Activated T-cell treated with anti-CD3 and anti-CD28 coated beads, Interleukin-2, amount 50 U/mL, for 72 hours (primary cell): ENCODE measurements at regions not wholly inside any gene's neighbourhood (a gene's known extent, or its start where the extent isn't known, plus 50 kb on each side); places are given as distances from the start of the nearest gene placed in this dataset.
"Not testable (repeated sequence)": the region's sequence is repeated elsewhere in the genome, so short reads cannot be mapped to it uniquely, and the experiment has no call there.

Experiments
- ATAC-seq, 2 donors: fragments of 150-1000 bp; cut with Tn5 transposase; replicated peaks in 1 of 2; 2 replicates each; pipeline ENCODE4 v1.10.0; 2021; ENCODE audit warnings: moderate library complexity in 2 of 2, mild to moderate bottlenecking in 1 of 2
- DNase-seq, 2 donors: peaks; one replicate each; pipeline ENCODE4 v3.0.0; 2021 to 2022; ENCODE audit warnings: mixed read lengths in 1 of 2
- H3K27ac Mint-ChIP-seq: one replicate; pipeline ENCODE4 v1.8.0; 2022; ENCODE audit warnings: mild to moderate bottlenecking, moderate library complexity, mixed read lengths
- H3K27me3 Mint-ChIP-seq: one replicate; pipeline ENCODE4 v1.8.0; 2022; ENCODE audit warnings: low read depth, mixed read lengths
- H3K36me3 Mint-ChIP-seq, 2 donors: one replicate each; pipeline ENCODE4 v1.8.0; 2022; ENCODE audit warnings: mixed read lengths in 2 of 2, mild to moderate bottlenecking in 1 of 2; ENCODE audit not compliant: insufficient read depth in 2 of 2
- H3K4me1 Mint-ChIP-seq: one replicate; pipeline ENCODE4 v1.8.0; 2022; ENCODE audit warnings: low read depth, mixed read lengths
- H3K4me3 Mint-ChIP-seq, 2 donors: one replicate each; pipeline ENCODE4 v1.8.0; 2022; ENCODE audit warnings: mild to moderate bottlenecking in 2 of 2, mixed read lengths in 2 of 2, moderate library complexity in 2 of 2
- H3K9me3 Mint-ChIP-seq, 2 donors: one replicate each; pipeline ENCODE4 v1.8.0; 2022; ENCODE audit warnings: mixed read lengths in 2 of 2

GRCh38 chr13:81568824-81569223 is 1227.9 kb upstream of the SPRY2 start:
- no peak overlapping the region for H3K27ac Mint-ChIP-seq
- no peak for DNase-seq
- H3K9me3 Mint-ChIP-seq, result peaks cover 4 to 5% of the 10 kb centered on the region in 2 donors
- H3K36me3 Mint-ChIP-seq, result no peaks in the 10 kb centered on the region
- ATAC-seq, result no peak
- no peak overlapping the region for H3K4me3 Mint-ChIP-seq
- H3K4me1 Mint-ChIP-seq, result no peaks in the 10 kb centered on the region
- no peaks in the 10 kb centered on the region for H3K27me3 Mint-ChIP-seq

GRCh38 chr13:81565849-81566248 is 1224.9 kb upstream of the SPRY2 start:
- Mint-ChIP-seq H3K27me3 (no peaks in the 10 kb centered on the region), H3K36me3 (no peaks in the 10 kb centered on the region), H3K9me3 (peaks cover 4 to 14% of the 10 kb centered on the region in 2 donors), H3K27ac (no peak overlapping the region), H3K4me3 (no peak overlapping the region), H3K4me1 (no peaks in the 10 kb centered on the region)
- DNase-seq (no peak), ATAC-seq (no peak)

DNA sequence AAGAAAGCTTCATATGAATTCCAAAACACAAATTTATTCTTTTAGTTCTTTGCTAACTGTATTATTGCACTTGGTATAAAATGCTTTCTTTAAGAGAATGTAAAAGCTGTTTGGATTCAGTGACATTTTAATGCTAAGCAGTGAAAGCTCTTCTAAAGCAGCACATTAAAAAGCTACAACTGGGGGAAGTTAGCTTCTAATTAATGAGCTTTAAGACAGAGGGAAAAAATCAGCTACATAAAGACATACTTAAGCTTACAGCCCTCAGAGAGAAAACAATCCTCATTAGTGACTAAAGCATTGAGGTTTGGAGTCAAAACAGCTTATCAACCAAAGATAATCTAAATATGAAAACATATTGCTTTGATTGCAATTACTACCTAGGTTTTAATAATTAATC is 1222.2 kb upstream of the SPRY2 start:
- H3K9me3 Mint-ChIP-seq, result peaks cover 3 to 14% of the 10 kb centered on the region in 2 donors
- DNase-seq (no peak), ATAC-seq (no peak)
- H3K4me1 Mint-ChIP-seq, result no peaks in the 10 kb centered on the region
- no peak overlapping the region for H3K27ac Mint-ChIP-seq
- no peaks in the 10 kb centered on the region for H3K36me3 Mint-ChIP-seq
- H3K4me3 Mint-ChIP-seq, result no peak overlapping the region
- H3K27me3 Mint-ChIP-seq, result no peaks in the 10 kb centered on the region

DNA sequence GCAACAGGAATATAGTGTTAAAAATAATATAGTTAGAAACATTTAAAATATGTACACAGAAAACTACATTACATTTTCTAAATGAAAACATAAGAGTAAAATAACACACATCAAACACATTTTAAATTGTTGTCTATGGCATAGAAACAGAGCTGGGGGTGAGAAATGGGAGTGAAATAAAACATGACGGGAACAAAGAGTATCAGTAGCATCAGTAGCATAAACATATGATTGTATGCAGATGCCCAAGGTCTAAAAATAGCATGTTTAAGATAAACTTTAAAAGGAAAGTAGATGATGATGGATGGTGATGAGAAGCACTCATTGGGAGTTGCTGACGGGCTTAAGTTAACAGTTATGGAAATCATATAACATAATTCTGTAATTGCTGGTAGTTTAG is 1221.7 kb upstream of the SPRY2 start:
- Mint-ChIP-seq H3K36me3 (no peaks in the 10 kb centered on the region), H3K27me3 (no peaks in the 10 kb centered on the region), H3K4me1 (no peaks in the 10 kb centered on the region), H3K9me3 (peaks cover 5 to 14% of the 10 kb centered on the region in 2 donors), H3K27ac (no peak overlapping the region), H3K4me3 (no peak overlapping the region)
- DNase-seq (no peak), ATAC-seq (no peak)

DNA sequence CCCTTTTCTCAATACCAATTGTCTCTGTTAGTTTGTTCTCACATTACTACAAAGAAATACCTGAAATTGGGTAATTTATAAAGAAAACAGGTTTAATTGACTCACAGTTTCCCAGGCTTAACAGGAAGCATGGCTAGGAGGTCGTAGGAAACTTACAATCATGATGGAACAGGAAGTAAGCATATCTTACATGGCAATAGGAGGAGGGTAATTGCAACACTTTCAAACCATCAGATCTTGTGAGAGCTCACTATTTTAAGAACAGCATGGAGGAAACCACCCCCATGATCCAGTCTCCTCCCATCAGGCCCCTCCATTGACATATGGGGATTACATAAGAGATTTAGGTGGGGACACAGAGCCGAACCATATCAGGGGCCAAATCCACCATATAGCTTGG is 1210.1 kb upstream of the SPRY2 start:
- H3K27ac Mint-ChIP-seq, result no peak overlapping the region
- peaks cover 1 to 3% of the 10 kb centered on the region in 2 donors for H3K36me3 Mint-ChIP-seq
- H3K4me1 Mint-ChIP-seq, result no peaks in the 10 kb centered on the region
- no peaks in the 10 kb centered on the region for H3K27me3 Mint-ChIP-seq
- DNase-seq (no peak), ATAC-seq (no peak)
- H3K4me3 Mint-ChIP-seq, result no peak overlapping the region
- peaks cover 17 to 19% of the 10 kb centered on the region in 2 donors for H3K9me3 Mint-ChIP-seq

DNA sequence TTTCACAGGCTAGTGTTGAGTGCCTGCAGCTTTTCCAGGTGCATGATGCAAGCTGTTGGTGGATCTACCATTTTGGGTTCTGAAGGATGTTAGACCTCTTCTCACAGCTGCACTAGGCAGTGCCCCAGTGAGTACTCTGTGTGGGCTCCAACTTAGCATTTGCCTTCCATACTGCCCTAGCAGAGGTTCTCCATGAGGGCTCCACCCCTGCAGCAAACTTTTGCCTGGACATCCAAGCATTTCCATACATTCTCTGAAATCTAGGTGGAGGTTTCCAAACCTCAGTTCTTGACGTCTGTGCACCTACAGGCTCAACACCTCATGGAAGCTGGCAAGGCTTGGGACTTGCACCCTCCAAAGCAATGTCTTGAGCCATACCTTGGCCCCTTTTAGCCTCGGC is 1205.4 kb upstream of the SPRY2 start:
- H3K27ac Mint-ChIP-seq, result not testable (repeated sequence)

DNA sequence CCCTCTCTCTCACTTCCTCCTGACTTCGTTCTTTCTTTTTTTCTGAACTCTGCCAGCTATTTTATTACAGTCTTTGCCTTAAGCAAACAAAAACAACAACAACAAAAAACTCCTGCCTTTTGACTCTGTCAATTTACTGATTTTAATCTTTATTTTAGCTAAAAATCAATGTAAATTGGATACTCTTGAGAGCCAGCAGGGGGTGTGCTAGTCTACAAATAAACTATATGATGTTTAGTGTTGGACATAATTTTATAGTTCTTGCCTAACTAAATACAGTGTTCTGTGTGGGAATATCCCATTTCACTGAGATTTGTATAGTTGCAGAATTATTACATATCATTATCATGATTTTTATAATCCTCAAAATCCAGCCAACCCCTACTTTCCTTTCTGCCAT is 1199.9 kb upstream of the SPRY2 start:
- no peak overlapping the region for H3K4me3 Mint-ChIP-seq
- H3K36me3 Mint-ChIP-seq, result no peaks in the 10 kb centered on the region
- no peaks in the 10 kb centered on the region for H3K27me3 Mint-ChIP-seq
- ATAC-seq (no peak), DNase-seq (no peak)
- no peak overlapping the region for H3K27ac Mint-ChIP-seq
- H3K9me3 Mint-ChIP-seq, result peaks cover 6 to 11% of the 10 kb centered on the region in 2 donors
- no peaks in the 10 kb centered on the region for H3K4me1 Mint-ChIP-seq

More for the DNA sequence above, 1205.4 kb upstream of the SPRY2 start:
- not testable (repeated sequence) for H3K4me3 Mint-ChIP-seq, H3K36me3 Mint-ChIP-seq, ATAC-seq, H3K27me3 Mint-ChIP-seq, H3K4me1 Mint-ChIP-seq, DNase-seq
- H3K9me3 Mint-ChIP-seq, result peaks cover 14 to 15% of the 10 kb centered on the region in 2 donors

GRCh38 chr13:81539643-81540150 is 1198.8 kb upstream of the SPRY2 start:
- peaks cover 4 to 11% of the 10 kb centered on the region in 2 donors for H3K9me3 Mint-ChIP-seq
- H3K4me3 Mint-ChIP-seq, result no peak overlapping the region
- H3K27ac Mint-ChIP-seq, result no peak overlapping the region
- H3K36me3 Mint-ChIP-seq, result no peaks in the 10 kb centered on the region
- no peaks in the 10 kb centered on the region for H3K4me1 Mint-ChIP-seq
- DNase-seq (no peak), ATAC-seq (no peak)
- no peaks in the 10 kb centered on the region for H3K27me3 Mint-ChIP-seq

DNA sequence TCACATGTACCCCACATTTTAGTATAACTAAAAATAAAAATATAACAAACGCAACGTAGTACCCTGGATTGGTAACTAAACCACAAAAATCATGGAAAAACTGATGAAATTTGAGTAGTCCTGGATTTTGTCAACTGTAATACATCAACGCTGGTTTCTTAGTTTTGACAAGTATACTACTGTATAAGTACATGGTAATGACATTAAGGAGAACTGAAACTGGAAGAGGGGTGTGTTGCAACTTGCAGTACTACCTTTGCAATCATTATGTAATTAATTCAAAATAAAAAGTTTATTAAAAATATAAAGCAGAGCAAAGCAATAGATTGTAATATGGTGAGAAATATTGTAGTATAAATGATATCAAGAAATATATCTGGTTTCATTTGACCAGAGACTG is 1158.0 kb upstream of the SPRY2 start:
- H3K27me3 Mint-ChIP-seq, result no peaks in the 10 kb centered on the region
- H3K27ac Mint-ChIP-seq, result no peak overlapping the region
- peaks cover 16 to 17% of the 10 kb centered on the region in 2 donors for H3K9me3 Mint-ChIP-seq
- H3K4me3 Mint-ChIP-seq, result no peak overlapping the region
- DNase-seq, result no peak
- H3K4me1 Mint-ChIP-seq, result no peaks in the 10 kb centered on the region
- H3K36me3 Mint-ChIP-seq, result peaks cover 0 to 1% of the 10 kb centered on the region in 2 donors
- no peak for ATAC-seq

DNA sequence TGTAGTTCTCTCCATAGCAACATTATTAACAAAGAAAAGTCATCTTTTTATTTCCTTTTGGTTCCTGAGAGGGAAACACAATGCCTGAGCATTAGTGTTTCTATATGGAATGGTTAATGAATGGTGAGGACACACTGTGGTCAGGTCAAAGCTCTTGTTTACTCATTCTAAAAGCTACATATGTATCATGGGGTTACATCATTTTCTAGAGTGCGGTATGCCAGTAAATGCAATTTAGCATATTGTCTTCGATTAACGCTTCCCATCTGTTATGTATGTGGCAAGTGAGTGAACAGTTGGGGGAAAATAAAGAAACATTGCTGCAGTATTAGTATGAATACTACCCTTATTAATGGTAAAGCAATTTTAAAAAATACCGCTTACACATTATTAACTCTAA is 1152.2 kb upstream of the SPRY2 start:
- ATAC-seq (no peak), DNase-seq (no peak)
- Mint-ChIP-seq H3K36me3 (no peaks in the 10 kb centered on the region), H3K4me1 (no peaks in the 10 kb centered on the region), H3K9me3 (peaks cover 14 to 15% of the 10 kb centered on the region in 2 donors), H3K27me3 (no peaks in the 10 kb centered on the region), H3K4me3 (no peak overlapping the region), H3K27ac (no peak overlapping the region)

DNA sequence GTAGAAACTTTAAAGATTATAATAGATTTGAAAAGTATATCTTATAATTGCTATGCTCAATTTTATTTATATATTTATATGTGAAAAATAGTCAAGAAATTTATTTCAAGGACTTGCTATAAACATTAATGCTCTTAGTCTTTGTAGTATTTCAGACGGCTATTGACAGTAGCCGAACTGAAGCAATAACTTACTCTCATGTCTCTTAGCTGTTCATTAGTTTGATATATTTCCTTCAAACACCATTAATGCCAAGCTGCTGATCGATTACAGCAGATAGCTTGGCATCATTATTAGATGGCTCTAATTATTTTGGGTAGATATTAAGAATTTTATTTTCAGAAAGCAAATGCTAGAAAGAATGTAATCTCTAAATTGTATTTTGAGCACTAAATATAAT is 1151.5 kb upstream of the SPRY2 start:
- Mint-ChIP-seq H3K27me3 (no peaks in the 10 kb centered on the region), H3K36me3 (no peaks in the 10 kb centered on the region), H3K4me1 (no peaks in the 10 kb centered on the region), H3K4me3 (no peak overlapping the region), H3K27ac (no peak overlapping the region), H3K9me3 (peaks cover 14 to 15% of the 10 kb centered on the region in 2 donors)
- no peak for DNase-seq
- no peak for ATAC-seq

- H3K9me3 Mint-ChIP-seq, result peaks cover 3 to 7% of the 10 kb centered on the region in 2 donors
- DNase-seq (no peak), ATAC-seq (no peak)
- H3K4me3 Mint-ChIP-seq, result no peak overlapping the region
- no peaks in the 10 kb centered on the region for H3K36me3 Mint-ChIP-seq
- H3K4me1 Mint-ChIP-seq, result no peaks in the 10 kb centered on the region
- H3K27ac Mint-ChIP-seq, result no peak overlapping the region
- no peaks in the 10 kb centered on the region for H3K27me3 Mint-ChIP-seq
These were observed 1147.1 kb upstream of the SPRY2 start for GRCh38 chr13:81488021-81488420.

DNA sequence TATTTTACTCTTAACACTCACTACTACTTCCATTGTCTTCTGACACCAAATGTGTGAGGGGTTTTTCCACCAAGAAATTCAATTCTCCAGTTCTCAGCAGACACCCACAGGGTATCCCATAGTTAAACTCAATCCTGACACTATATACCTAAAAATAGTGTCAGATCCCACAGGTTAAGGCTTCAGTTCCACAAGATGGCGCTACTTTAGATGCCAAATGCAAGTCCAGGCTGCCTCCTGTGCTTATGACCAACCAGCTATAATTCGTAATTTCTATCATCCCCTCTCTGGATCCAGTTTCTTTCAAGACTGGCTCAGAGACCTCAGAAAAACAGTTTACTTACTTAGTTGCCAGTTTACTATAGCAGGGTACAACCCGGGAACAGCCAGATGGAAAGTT is 1146.2 kb upstream of the SPRY2 start:
- Mint-ChIP-seq H3K9me3 (peaks cover 4 to 7% of the 10 kb centered on the region in 2 donors), H3K27me3 (no peaks in the 10 kb centered on the region), H3K4me1 (no peaks in the 10 kb centered on the region), H3K4me3 (no peak overlapping the region), H3K27ac (no peak overlapping the region), H3K36me3 (no peaks in the 10 kb centered on the region)
- no peak for ATAC-seq
- DNase-seq, result no peak

DNA sequence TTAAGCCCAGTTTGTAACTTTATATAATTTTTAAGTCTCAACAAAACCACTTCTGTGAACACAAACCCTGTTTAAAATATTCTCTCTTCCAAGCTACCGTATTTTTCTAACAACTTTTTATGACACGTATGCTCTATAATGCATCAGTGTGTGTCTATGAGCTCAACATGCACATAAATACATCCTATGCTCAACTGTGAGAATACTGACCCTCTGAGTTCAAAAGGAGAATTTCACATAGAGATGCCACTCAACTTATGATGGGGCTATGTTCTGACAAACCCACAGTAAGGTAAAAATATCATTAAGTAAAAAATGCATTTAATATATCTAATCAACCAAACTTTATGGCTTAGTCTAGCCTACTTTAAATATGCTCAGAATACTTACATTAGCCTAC is 1139.7 kb upstream of the SPRY2 start:
- no peak for ATAC-seq
- Mint-ChIP-seq H3K9me3 (peaks cover 5 to 11% of the 10 kb centered on the region in 2 donors), H3K27ac (no peak overlapping the region), H3K4me3 (no peak overlapping the region), H3K27me3 (no peaks in the 10 kb centered on the region), H3K4me1 (no peaks in the 10 kb centered on the region), H3K36me3 (peaks cover 0 to 3% of the 10 kb centered on the region in 2 donors)
- no peak for DNase-seq
